Hepatocyte (in vitro differentiated cells): ENCODE measurements at regions not wholly inside any gene's neighbourhood (a gene's known extent, or its start where the extent isn't known, plus 50 kb on each side); places are given as distances from the start of the nearest gene placed in this dataset.
"Not testable (repeated sequence)": the region's sequence is repeated elsewhere in the genome, so short reads cannot be mapped to it uniquely, and the experiment has no call there.

Experiments
- DNase-seq: peaks from one replicate; pipeline ENCODE4 v3.0.0-alpha.2; 2016; ENCODE audit warnings: low spot score
- H2AFZ ChIP-seq: fragments of 200-600 bp; sonication (generic); 2 replicates; pipeline ENCODE4 v1.6.0; 2016; ENCODE audit warnings: antibody characterized with exemption, mild to moderate bottlenecking
- H3K27ac ChIP-seq: fragments of 200-600 bp; sonication (generic); 2 replicates; pipeline ENCODE4 v1.5.1; 2016; ENCODE audit warnings: mild to moderate bottlenecking
- H3K27me3 ChIP-seq: fragments of 200-600 bp; sonication (generic); 2 replicates; pipeline ENCODE4 v1.6.1; 2016
- H3K36me3 ChIP-seq: fragments of 200-600 bp; sonication (generic); replicated peaks from 2 replicates; pipeline ENCODE4 v1.5.1; 2016; ENCODE audit warnings: low read depth; ENCODE audit not compliant: insufficient read depth
- H3K4me1 ChIP-seq: fragments of 200-600 bp; sonication (generic); 2 replicates; pipeline ENCODE4 v1.5.1; 2016; ENCODE audit warnings: mild to moderate bottlenecking, moderate library complexity; ENCODE audit not compliant: insufficient read depth
- H3K4me2 ChIP-seq: fragments of 200-600 bp; sonication (generic); 2 replicates; pipeline ENCODE4 v1.6.0; 2016
- H3K4me3 ChIP-seq: fragments of 200-600 bp; sonication (generic); 2 replicates; pipeline ENCODE4 v1.5.1; 2016; ENCODE audit warnings: mild to moderate bottlenecking
- H3K79me2 ChIP-seq: fragments of 200-600 bp; sonication (generic); 2 replicates; pipeline ENCODE4 v1.6.0; 2017; ENCODE audit warnings: mild to moderate bottlenecking
- H3K9me2 ChIP-seq: fragments of 200-600 bp; sonication (generic); replicated peaks from 2 replicates; pipeline ENCODE4 v1.6.0; 2017; ENCODE audit warnings: mild to moderate bottlenecking; ENCODE audit not compliant: insufficient read depth
- H3K9me3 ChIP-seq: fragments of 200-600 bp; sonication (generic); 2 replicates; pipeline ENCODE4 v1.5.1; 2016; ENCODE audit warnings: low read depth, mild to moderate bottlenecking
- H4K20me1 ChIP-seq: fragments of 200-600 bp; sonication (generic); 2 replicates; pipeline ENCODE4 v1.6.0; 2016; ENCODE audit warnings: mild to moderate bottlenecking; ENCODE audit not compliant: insufficient read depth, poor library complexity, severe bottlenecking
- EZH2 ChIP-seq: fragments of 200-600 bp; sonication (generic); IDR thresholded peaks from 2 replicates; pipeline ENCODE4 v1.6.1; 2016; ENCODE audit warnings: antibody characterized with exemption, mild to moderate bottlenecking, borderline replicate concordance
- EZH2phosphoT487 ChIP-seq: fragments of 200-600 bp; sonication (generic); IDR thresholded peaks from one replicate; pipeline ENCODE4 v1.6.1; 2018; ENCODE audit warnings: antibody characterized with exemption, mild to moderate bottlenecking, low read depth, moderate library complexity; ENCODE audit not compliant: unreplicated experiment, severe bottlenecking
- WGBS: methylation state at CpG from one replicate; pipeline ENCODE4 v1.1.6; 2016; ENCODE audit warnings: low lambda C conversion rate; ENCODE audit errors: missing lambda C conversion rate; 5-methylcytosine and 5-hydroxymethylcytosine counted together
- TF ChIP-seq, protein P1 (sequence below): fragments of 200-600 bp; sonication (generic); IDR thresholded peaks from 2 replicates; pipeline ENCODE4 v1.5.1; 2016; ENCODE audit warnings: antibody characterized with exemption, mild to moderate bottlenecking; ENCODE audit not compliant: poor library complexity

DNA sequence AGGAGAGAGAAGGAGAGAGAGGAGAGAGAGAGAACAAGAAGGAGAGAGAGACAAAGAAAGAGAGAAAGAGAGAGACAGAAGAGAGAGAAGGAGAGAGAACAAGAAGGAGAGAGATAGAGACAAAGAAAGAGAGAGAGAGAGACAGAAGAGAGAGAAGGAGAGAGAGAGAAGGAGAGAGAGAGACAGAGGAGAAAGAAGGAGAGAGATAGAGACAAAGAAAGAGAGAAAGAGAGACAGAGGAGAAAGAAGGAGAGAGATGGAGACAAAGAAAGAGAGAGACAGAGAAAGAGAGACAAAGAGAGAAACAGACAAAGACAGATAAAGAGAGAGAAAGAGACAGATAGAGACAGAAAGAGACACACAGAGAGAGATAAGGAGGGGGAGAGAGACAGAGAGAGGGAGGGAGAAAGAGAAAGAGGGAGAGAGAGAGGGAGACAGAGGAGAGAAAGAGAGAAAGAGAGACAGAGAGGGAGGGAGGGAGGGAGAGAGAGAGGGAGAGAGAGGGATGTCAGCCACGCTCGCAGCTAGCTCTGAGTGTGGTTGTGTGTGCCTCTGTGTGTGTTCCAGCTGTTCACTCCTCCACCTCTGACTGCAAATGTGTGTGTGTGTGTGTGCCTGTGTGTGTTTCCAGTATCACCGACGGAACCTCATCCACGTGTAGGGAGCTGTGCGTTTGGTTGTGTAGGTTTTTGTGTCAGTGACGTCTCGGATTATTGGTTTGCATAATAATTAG is 105.8 kb downstream of the CRLF2 start:
- H3K4me2 ChIP-seq, result no peak overlapping the region
- peaks cover 19% of the 10 kb centered on the region for H3K27me3 ChIP-seq
- no peak overlapping the region for H3K4me3 ChIP-seq
- TF ChIP-seq EZH2phosphoT487 (no peak), EZH2 (no peak)
- TF ChIP-seq, protein P1, sequence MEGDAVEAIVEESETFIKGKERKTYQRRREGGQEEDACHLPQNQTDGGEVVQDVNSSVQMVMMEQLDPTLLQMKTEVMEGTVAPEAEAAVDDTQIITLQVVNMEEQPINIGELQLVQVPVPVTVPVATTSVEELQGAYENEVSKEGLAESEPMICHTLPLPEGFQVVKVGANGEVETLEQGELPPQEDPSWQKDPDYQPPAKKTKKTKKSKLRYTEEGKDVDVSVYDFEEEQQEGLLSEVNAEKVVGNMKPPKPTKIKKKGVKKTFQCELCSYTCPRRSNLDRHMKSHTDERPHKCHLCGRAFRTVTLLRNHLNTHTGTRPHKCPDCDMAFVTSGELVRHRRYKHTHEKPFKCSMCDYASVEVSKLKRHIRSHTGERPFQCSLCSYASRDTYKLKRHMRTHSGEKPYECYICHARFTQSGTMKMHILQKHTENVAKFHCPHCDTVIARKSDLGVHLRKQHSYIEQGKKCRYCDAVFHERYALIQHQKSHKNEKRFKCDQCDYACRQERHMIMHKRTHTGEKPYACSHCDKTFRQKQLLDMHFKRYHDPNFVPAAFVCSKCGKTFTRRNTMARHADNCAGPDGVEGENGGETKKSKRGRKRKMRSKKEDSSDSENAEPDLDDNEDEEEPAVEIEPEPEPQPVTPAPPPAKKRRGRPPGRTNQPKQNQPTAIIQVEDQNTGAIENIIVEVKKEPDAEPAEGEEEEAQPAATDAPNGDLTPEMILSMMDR, result no peak
- DNase-seq, result no peak
- no peaks in the 10 kb centered on the region for H3K79me2 ChIP-seq
- no peaks in the 10 kb centered on the region for H4K20me1 ChIP-seq
- no peaks in the 10 kb centered on the region for H3K36me3 ChIP-seq
- H3K9me3 ChIP-seq, result no peaks in the 10 kb centered on the region
- H3K4me1 ChIP-seq, result no peaks in the 10 kb centered on the region
- WGBS, result 21% methylated on average over 7 of the region's 8 CpGs
- H3K9me2 ChIP-seq, result no peaks in the 10 kb centered on the region
- no peak overlapping the region for H3K27ac ChIP-seq
- no peak overlapping the region for H2AFZ ChIP-seq

DNA sequence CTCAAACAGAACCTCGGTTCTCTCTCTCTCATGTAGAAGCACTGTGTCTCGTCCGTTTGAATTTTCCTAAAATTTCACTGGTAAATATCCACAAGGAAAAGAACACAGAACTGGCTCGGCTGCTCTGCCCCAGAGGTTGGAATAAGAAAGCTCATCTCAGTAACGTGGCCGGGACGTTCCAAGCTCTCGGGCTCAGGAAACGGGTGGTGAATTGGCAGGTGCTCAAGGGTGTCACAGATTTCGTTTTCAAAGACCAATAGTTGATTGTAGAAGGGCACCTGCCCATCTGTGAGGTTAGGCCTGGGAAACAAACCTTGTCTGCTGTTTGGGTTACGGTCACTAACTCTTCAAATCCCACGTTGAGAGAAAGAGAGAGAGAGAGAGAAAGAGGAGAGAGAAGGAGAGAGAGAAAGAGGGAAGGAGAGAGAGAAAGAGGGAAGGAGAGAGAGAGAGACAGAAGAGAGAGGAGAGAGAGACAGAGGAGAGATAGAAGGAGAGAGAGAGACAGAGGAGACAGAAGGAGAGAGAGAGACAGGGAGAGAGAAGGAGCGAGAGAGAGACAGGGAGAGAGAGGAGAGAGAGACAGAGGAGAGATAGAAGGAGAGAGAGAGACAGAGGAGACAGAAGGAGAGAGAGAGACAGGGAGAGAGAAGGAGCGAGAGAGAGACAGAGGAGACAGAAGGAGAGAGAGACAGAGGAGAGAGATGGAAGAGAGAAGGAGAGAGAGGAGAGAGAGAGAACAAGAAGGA is 106.6 kb downstream of the CRLF2 start:
- 45% methylated on average over 12 of the region's 14 CpGs for WGBS
- Histone ChIP-seq H3K9me2 (no peaks in the 10 kb centered on the region), H3K4me1 (no peaks in the 10 kb centered on the region), H4K20me1 (no peaks in the 10 kb centered on the region), H2AFZ (no peak overlapping the region), H3K9me3 (no peaks in the 10 kb centered on the region), H3K36me3 (no peaks in the 10 kb centered on the region), H3K4me2 (no peak overlapping the region), H3K27ac (no peak overlapping the region), H3K27me3 (peaks cover 13% of the 10 kb centered on the region), H3K79me2 (no peaks in the 10 kb centered on the region), H3K4me3 (no peak overlapping the region)
- no peak for DNase-seq
- TF ChIP-seq, protein P1, result no peak
- no peak for TF ChIP-seq EZH2phosphoT487
- no peak for TF ChIP-seq EZH2

DNA sequence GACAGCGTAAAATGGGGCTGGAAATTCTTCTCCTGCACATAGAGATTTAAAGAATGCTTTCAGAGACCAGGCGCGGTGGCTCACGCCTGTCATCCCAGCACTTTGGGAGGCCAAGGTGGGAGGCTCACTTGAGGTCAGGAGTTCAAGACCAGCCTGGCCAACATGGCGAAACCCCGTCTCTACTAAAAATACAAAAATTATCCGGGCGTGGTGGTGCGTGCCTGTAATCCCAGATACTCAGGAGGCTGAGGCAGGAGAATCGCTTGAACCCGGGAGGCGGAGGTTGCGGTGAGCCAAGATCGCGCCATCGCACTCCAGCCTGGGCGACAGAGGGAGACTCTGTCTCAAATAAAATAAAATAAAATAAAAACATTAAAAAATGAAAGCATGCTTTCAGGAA is 107.4 kb downstream of the CRLF2 start:
- not testable (repeated sequence) for H3K9me3 ChIP-seq, H3K4me1 ChIP-seq, H3K9me2 ChIP-seq, DNase-seq, H3K79me2 ChIP-seq, H4K20me1 ChIP-seq, H2AFZ ChIP-seq, H3K36me3 ChIP-seq, H3K4me2 ChIP-seq, H3K27ac ChIP-seq, H3K4me3 ChIP-seq
- H3K27me3 ChIP-seq, result peaks cover 13% of the 10 kb centered on the region
- 96% methylated on average over 17 of the region's 17 CpGs for WGBS

DNA sequence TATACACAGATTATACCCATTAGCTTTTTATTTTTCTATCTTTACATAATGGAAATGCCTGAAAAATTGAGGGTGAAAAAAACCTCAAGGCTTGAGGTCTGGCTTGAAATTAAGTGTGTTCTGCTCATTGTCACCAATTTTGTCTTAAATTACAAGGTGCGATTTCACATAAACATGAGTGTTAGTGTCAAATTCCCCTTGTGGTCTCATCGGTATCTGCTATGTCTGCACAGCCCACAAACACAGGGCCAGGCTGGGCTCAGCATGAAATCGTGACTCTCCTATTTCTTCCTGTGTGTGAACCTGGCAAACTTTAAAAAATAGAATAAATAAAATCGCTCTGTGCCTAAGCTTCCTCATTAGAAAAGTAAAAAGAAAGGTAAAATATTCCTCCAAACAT is 109.1 kb downstream of the CRLF2 start:
- TF ChIP-seq, protein P1, result no peak
- TF ChIP-seq EZH2 (no peak), EZH2phosphoT487 (no peak)
- H3K27ac ChIP-seq, result no peak overlapping the region
- no peaks in the 10 kb centered on the region for H3K79me2 ChIP-seq
- H4K20me1 ChIP-seq, result no peaks in the 10 kb centered on the region
- H3K4me1 ChIP-seq, result no peaks in the 10 kb centered on the region
- no peaks in the 10 kb centered on the region for H3K9me3 ChIP-seq
- H2AFZ ChIP-seq, result no peak overlapping the region
- H3K27me3 ChIP-seq, result peaks cover 7% of the 10 kb centered on the region
- H3K4me2 ChIP-seq, result no peak overlapping the region
- WGBS, result 61% methylated on average over 4 of the region's 4 CpGs
- DNase-seq, result no peak
- no peak overlapping the region for H3K4me3 ChIP-seq
- no peaks in the 10 kb centered on the region for H3K36me3 ChIP-seq
- H3K9me2 ChIP-seq, result no peaks in the 10 kb centered on the region
